GM12878 (cell line): ENCODE measurements at regions not wholly inside any gene's neighbourhood (a gene's known extent, or its start where the extent isn't known, plus 50 kb on each side); places are given as distances from the start of the nearest gene placed in this dataset.

Source experiments
- ATF7 ChIP-seq: fragments of 450-650 bp; IDR thresholded peaks from 2 replicates; pipeline ENCODE4 v1.6.1; 2016; ENCODE audit warnings: low read depth, mild to moderate bottlenecking
- CBX5 ChIP-seq: sonication (generic); IDR thresholded peaks from 2 replicates; pipeline ENCODE4 v1.6.1; 2016; ENCODE audit warnings: low read depth, moderate library complexity, mild to moderate bottlenecking, inconsistent platforms
- CHD1 ChIP-seq: IDR thresholded peaks from 2 replicates; pipeline ENCODE4 v1.6.1; 2012; ENCODE audit warnings: low read depth, low read length, improper control_type of control experiment
- CREM ChIP-seq: IDR thresholded peaks from 2 replicates; pipeline ENCODE4 v1.6.1; 2014; ENCODE audit warnings: antibody characterized with exemption, low read depth
- EED ChIP-seq: sonication (generic); IDR thresholded peaks from 2 replicates; pipeline ENCODE4 v1.6.1; 2016; ENCODE audit warnings: antibody characterized with exemption, low read depth
- FOXK2 ChIP-seq: fragments of 450-650 bp; IDR thresholded peaks from 2 replicates; pipeline ENCODE4 v1.6.1; 2017; ENCODE audit warnings: mild to moderate bottlenecking, moderate library complexity
- HDAC6 ChIP-seq: fragments of 200-600 bp; sonication (generic); IDR thresholded peaks from one replicate; pipeline ENCODE4 v1.8.0; 2017; ENCODE audit warnings: antibody characterized with exemption; ENCODE audit not compliant: unreplicated experiment
- IKZF2 ChIP-seq, 2 experiments: fragments of 450-650 bp; IDR thresholded peaks; 2 replicates each; pipeline ENCODE4 v1.6.1; 2017; ENCODE audit warnings: mild to moderate bottlenecking in 2 of 2, moderate library complexity in 2 of 2
- MYC ChIP-seq: IDR thresholded peaks from 2 replicates; pipeline ENCODE4 v1.6.1; 2011; ENCODE audit warnings: mild to moderate bottlenecking, low read length, moderate library complexity, inconsistent platforms; ENCODE audit not compliant: insufficient read depth, insufficient replicate concordance, insufficient read length, severe bottlenecking
- NBN ChIP-seq: fragments of 450-650 bp; IDR thresholded peaks from 2 replicates; pipeline ENCODE4 v1.6.1; 2016
- NRF1 ChIP-seq: conservative IDR thresholded peaks from 2 replicates; pipeline ENCODE4 v1.6.1; 2011; ENCODE audit warnings: mild to moderate bottlenecking, low read depth, low read length, improper control_type of control experiment
- PBX3 ChIP-seq: IDR thresholded peaks from 2 replicates; pipeline ENCODE4 v1.6.1; 2011; ENCODE audit warnings: mild to moderate bottlenecking, low read depth, low read length, moderate library complexity; ENCODE audit not compliant: insufficient replicate concordance
- PML ChIP-seq: IDR thresholded peaks from 2 replicates; pipeline ENCODE4 v1.6.1; 2012; ENCODE audit warnings: low read length, inconsistent platforms
- POLR2A ChIP-seq: IDR thresholded peaks from 2 replicates; pipeline ENCODE4 v1.6.1; 2011; ENCODE audit warnings: low read depth, mild to moderate bottlenecking, low read length
- RAD21 ChIP-seq: IDR thresholded peaks from 2 replicates; pipeline ENCODE4 v1.6.1; 2011; ENCODE audit warnings: mild to moderate bottlenecking, low read depth, low read length, moderate library complexity; ENCODE audit not compliant: insufficient read depth
- SMAD1 ChIP-seq: fragments of 450-650 bp; IDR thresholded peaks from 2 replicates; pipeline ENCODE4 v1.6.1; 2018; ENCODE audit warnings: mild to moderate bottlenecking, low read depth; ENCODE audit not compliant: partially characterized antibody
- STAT1 ChIP-seq: fragments of 450-650 bp; conservative IDR thresholded peaks from 2 replicates; pipeline ENCODE4 v1.6.1; 2014; ENCODE audit warnings: antibody characterized with exemption, mild to moderate bottlenecking
- SUPT20H ChIP-seq: IDR thresholded peaks from 2 replicates; pipeline ENCODE4 v1.6.1; 2011; ENCODE audit warnings: low read depth, mild to moderate bottlenecking, low read length, moderate library complexity, borderline replicate concordance; ENCODE audit not compliant: control insufficient read depth
- TCF12 ChIP-seq: IDR thresholded peaks from 2 replicates; pipeline ENCODE4 v1.6.1; 2011; ENCODE audit warnings: low read depth, mild to moderate bottlenecking, low read length
- USF2 ChIP-seq: IDR thresholded peaks from 2 replicates; pipeline ENCODE4 v1.6.1; 2011; ENCODE audit warnings: low read depth, low read length, improper control_type of control experiment, borderline replicate concordance
- WRNIP1 ChIP-seq: IDR thresholded peaks from 2 replicates; pipeline ENCODE4 v1.6.1; 2011; ENCODE audit warnings: low read depth, low read length, improper control_type of control experiment, borderline replicate concordance
- ZZZ3 ChIP-seq: IDR thresholded peaks from 2 replicates; pipeline ENCODE4 v1.6.1; 2011; ENCODE audit warnings: low read depth; ENCODE audit not compliant: control insufficient read depth, insufficient read length
- TF ChIP-seq, protein P1 (sequence below): fragments of 450-650 bp; IDR thresholded peaks from 2 replicates; pipeline ENCODE4 v1.6.1; 2017; ENCODE audit warnings: low read depth, mild to moderate bottlenecking, moderate library complexity
- TF ChIP-seq, protein P2 (sequence below): fragments of 150-350 bp; IDR thresholded peaks from 2 replicates; pipeline ENCODE4 v1.6.1; 2016; ENCODE audit warnings: low read depth, low read length
- TF ChIP-seq, protein P3 (sequence below): IDR thresholded peaks from 2 replicates; pipeline ENCODE4 v1.6.1; 2012; ENCODE audit warnings: low read depth, low read length, improper control_type of control experiment

GRCh38 chr1:101357444-101357986 lies 120.7 kb downstream of the S1PR1 start (continued):
- TF ChIP-seq IKZF2 (IDR thresholded peaks at IDR 0.05) (peak; percentile 17 to 32; a peak in 3 of 4 replicates), EED (peak; percentile 74), HDAC6 (no peak), WRNIP1 (no peak), PBX3 (no peak), POLR2A (no peak), NRF1 (no peak), STAT1 (no peak), NBN (0 out of 2 replicates have a peak, but pooled peaks have one; percentile 15), SUPT20H (no peak), ZZZ3 (no peak), CBX5 (peak; percentile 85; the same call in 1 of the 2 replicates), CREM (peak; percentile 34; the same call in 1 of the 2 replicates), PML (no peak), SMAD1 (no peak), ATF7 (peak; percentile 68), CHD1 (no peak), MYC (no peak), FOXK2 (no peak), USF2 (no peak), TCF12 (no peak), RAD21 (peak; percentile 93)
- TF ChIP-seq, protein P1, sequence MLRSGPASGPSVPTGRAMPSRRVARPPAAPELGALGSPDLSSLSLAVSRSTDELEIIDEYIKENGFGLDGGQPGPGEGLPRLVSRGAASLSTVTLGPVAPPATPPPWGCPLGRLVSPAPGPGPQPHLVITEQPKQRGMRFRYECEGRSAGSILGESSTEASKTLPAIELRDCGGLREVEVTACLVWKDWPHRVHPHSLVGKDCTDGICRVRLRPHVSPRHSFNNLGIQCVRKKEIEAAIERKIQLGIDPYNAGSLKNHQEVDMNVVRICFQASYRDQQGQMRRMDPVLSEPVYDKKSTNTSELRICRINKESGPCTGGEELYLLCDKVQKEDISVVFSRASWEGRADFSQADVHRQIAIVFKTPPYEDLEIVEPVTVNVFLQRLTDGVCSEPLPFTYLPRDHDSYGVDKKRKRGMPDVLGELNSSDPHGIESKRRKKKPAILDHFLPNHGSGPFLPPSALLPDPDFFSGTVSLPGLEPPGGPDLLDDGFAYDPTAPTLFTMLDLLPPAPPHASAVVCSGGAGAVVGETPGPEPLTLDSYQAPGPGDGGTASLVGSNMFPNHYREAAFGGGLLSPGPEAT = no peak
- TF ChIP-seq, protein P2, sequence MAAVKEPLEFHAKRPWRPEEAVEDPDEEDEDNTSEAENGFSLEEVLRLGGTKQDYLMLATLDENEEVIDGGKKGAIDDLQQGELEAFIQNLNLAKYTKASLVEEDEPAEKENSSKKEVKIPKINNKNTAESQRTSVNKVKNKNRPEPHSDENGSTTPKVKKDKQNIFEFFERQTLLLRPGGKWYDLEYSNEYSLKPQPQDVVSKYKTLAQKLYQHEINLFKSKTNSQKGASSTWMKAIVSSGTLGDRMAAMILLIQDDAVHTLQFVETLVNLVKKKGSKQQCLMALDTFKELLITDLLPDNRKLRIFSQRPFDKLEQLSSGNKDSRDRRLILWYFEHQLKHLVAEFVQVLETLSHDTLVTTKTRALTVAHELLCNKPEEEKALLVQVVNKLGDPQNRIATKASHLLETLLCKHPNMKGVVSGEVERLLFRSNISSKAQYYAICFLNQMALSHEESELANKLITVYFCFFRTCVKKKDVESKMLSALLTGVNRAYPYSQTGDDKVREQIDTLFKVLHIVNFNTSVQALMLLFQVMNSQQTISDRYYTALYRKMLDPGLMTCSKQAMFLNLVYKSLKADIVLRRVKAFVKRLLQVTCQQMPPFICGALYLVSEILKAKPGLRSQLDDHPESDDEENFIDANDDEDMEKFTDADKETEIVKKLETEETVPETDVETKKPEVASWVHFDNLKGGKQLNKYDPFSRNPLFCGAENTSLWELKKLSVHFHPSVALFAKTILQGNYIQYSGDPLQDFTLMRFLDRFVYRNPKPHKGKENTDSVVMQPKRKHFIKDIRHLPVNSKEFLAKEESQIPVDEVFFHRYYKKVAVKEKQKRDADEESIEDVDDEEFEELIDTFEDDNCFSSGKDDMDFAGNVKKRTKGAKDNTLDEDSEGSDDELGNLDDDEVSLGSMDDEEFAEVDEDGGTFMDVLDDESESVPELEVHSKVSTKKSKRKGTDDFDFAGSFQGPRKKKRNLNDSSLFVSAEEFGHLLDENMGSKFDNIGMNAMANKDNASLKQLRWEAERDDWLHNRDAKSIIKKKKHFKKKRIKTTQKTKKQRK = no peak
- TF ChIP-seq, protein P3, sequence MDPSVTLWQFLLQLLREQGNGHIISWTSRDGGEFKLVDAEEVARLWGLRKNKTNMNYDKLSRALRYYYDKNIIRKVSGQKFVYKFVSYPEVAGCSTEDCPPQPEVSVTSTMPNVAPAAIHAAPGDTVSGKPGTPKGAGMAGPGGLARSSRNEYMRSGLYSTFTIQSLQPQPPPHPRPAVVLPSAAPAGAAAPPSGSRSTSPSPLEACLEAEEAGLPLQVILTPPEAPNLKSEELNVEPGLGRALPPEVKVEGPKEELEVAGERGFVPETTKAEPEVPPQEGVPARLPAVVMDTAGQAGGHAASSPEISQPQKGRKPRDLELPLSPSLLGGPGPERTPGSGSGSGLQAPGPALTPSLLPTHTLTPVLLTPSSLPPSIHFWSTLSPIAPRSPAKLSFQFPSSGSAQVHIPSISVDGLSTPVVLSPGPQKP = no peak
